Ovary (tissue), 3 donors: ENCODE measurements at regions not wholly inside any gene's neighbourhood (a gene's known extent, or its start where the extent isn't known, plus 50 kb on each side); places are given as distances from the start of the nearest gene placed in this dataset.

Experiments
- CTCF ChIP-seq, 3 donors: fragments of 450-650 bp in 2 of 3; fragments of 200-600 bp in 1 of 3; IDR thresholded peaks; one replicate each; pipeline versions ENCODE4 v1.5.1 to v1.8.0; 2016 to 2022; ENCODE audit warnings: antibody characterized with exemption in 3 of 3, mild to moderate bottlenecking in 1 of 3
- EP300 ChIP-seq: sonication (generic); formaldehyde crosslinking; IDR thresholded peaks from one replicate; pipeline ENCODE4 v1.6.1; 2017; ENCODE audit warnings: antibody characterized with exemption
- donor health status: DM: no; HTN: no; CAD: no.

DNA sequence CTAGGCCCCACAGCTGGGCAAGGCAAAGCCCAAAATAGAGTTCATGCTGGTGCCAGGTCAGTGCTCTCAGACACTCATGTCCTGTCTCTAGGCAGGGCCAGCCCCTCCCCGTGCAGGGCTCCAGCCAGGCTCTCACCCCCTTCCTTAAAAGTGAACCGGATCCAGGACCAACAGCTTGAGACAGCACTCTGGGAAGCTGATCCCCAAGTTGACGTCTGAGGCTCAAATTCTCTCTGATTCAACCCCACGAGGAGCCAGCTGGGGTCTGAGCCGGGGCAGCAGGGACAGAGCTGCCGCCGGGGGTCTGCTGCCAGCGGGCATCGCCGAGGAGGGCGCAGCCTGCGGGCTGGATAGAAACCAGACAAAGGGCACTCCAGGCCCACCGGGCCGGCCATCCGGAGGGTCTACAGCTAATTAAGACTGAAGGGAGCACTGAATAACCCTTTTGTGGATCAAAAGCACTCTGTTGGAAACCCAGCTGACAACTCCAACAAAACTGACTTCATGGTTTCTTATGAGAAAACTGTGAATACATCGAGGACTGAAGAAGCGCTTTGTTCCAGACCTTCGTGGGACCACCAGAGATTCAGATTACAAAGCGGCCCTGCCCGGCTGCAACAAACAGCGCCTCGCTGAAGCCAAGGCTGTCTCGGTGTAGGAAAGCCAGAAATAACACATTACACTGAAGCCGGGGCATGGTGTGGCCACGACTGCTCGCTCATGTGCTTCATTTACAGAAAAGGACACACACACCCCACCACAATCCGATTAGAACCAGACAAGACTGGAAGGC, 95.8 kb downstream of the PSMG1 start:
- TF ChIP-seq CTCF (IDR thresholded peaks at IDR 0.05) (no peak), EP300 (no peak)
